GM23338 (cell line): ENCODE measurements at regions not wholly inside any gene's neighbourhood (a gene's known extent, or its start where the extent isn't known, plus 50 kb on each side); places are given as distances from the start of the nearest gene placed in this dataset.

Source experiments
- ATAC-seq: fragments of 200-7000 bp; cut with Tn5 transposase; 3 replicates; pipeline ENCODE4 v1.9.1; 2020
- DNase-seq: peaks from one replicate; pipeline ENCODE4 v3.0.0-alpha.2; 2015; ENCODE audit warnings: low spot score
- H2AFZ ChIP-seq: fragments of 200-600 bp; sonication (generic); 2 replicates; pipeline ENCODE4 v1.8.0; 2016; ENCODE audit warnings: antibody characterized with exemption, mild to moderate bottlenecking, moderate library complexity
- H3F3A ChIP-seq: fragments of 200-600 bp; sonication (generic); replicated peaks from 2 replicates; pipeline ENCODE4 v1.8.0; 2017; ENCODE audit warnings: antibody characterized with exemption, mixed run types, low read depth
- H3K27ac ChIP-seq: fragments of 200-600 bp; sonication (generic); 2 replicates; pipeline ENCODE4 v1.6.1; 2016; ENCODE audit warnings: low read depth
- H3K27me3 ChIP-seq: fragments of 200-600 bp; sonication (generic); 2 replicates; pipeline ENCODE4 v1.8.0; 2016; ENCODE audit warnings: mild to moderate bottlenecking, mixed run types, moderate library complexity; ENCODE audit not compliant: insufficient read depth
- H3K36me3 ChIP-seq: fragments of 200-600 bp; sonication (generic); 2 replicates; pipeline ENCODE4 v1.8.0; 2016; ENCODE audit warnings: mild to moderate bottlenecking; ENCODE audit not compliant: insufficient read depth
- H3K4me1 ChIP-seq: fragments of 200-600 bp; sonication (generic); 2 replicates; pipeline ENCODE4 v1.8.0; 2016; ENCODE audit warnings: mild to moderate bottlenecking, moderate library complexity; ENCODE audit not compliant: insufficient read depth
- H3K4me2 ChIP-seq: fragments of 200-600 bp; sonication (generic); 2 replicates; pipeline ENCODE4 v1.7.1; 2017; ENCODE audit warnings: mixed run types
- H3K4me3 ChIP-seq: fragments of 200-600 bp; sonication (generic); 2 replicates; pipeline ENCODE4 v1.6.1; 2016; ENCODE audit warnings: mixed run types
- H3K79me2 ChIP-seq: fragments of 200-600 bp; sonication (generic); replicated peaks from 2 replicates; pipeline ENCODE4 v1.8.0; 2017; ENCODE audit warnings: mild to moderate bottlenecking; ENCODE audit not compliant: insufficient read depth
- H3K9me2 ChIP-seq: fragments of 200-600 bp; sonication (generic); 2 replicates; pipeline ENCODE4 v1.8.0; 2017; ENCODE audit not compliant: insufficient read depth
- H4K20me1 ChIP-seq: fragments of 200-600 bp; sonication (generic); replicated peaks from 2 replicates; pipeline ENCODE4 v1.8.0; 2017; ENCODE audit warnings: mild to moderate bottlenecking; ENCODE audit not compliant: insufficient read depth
- H3K27ac Mint-ChIP-seq: 2 replicates; pipeline ENCODE4 v1.8.0; 2020; ENCODE audit warnings: inconsistent platforms, mild to moderate bottlenecking, moderate library complexity, mixed read lengths
- H3K27me3 Mint-ChIP-seq: 3 replicates; pipeline ENCODE4 v1.8.0; 2022; ENCODE audit warnings: low read depth, mild to moderate bottlenecking, moderate library complexity, mixed read lengths, inconsistent platforms; ENCODE audit not compliant: insufficient read depth, poor library complexity
- H3K36me3 Mint-ChIP-seq: 3 replicates; pipeline ENCODE4 v1.8.0; 2021; ENCODE audit warnings: low read depth, mild to moderate bottlenecking, inconsistent platforms, moderate library complexity, mixed read lengths
- H3K4me1 Mint-ChIP-seq: 3 replicates; pipeline ENCODE4 v1.8.0; 2020; ENCODE audit warnings: mild to moderate bottlenecking, inconsistent platforms, mixed read lengths
- H3K4me3 Mint-ChIP-seq: 3 replicates; pipeline ENCODE4 v1.8.0; 2021; ENCODE audit warnings: moderate library complexity, mild to moderate bottlenecking, inconsistent platforms, mixed read lengths
- H3K9me3 Mint-ChIP-seq: 3 replicates; pipeline ENCODE4 v1.8.0; 2020; ENCODE audit warnings: moderate library complexity, mild to moderate bottlenecking, inconsistent platforms, mixed read lengths
- CREB1 ChIP-seq: fragments of 250-450 bp; sonication (Bioruptor Pico); IDR thresholded peaks from 2 replicates; pipeline ENCODE4 v1.5.0; 2020; ENCODE audit warnings: low read depth, mild to moderate bottlenecking, moderate library complexity
- JUNB ChIP-seq: IDR thresholded peaks from one replicate; pipeline ENCODE4 v1.6.1; 2016; ENCODE audit warnings: antibody characterized with exemption; ENCODE audit not compliant: unreplicated experiment
- ZNF331 ChIP-seq: fragments of 250-450 bp; sonication (Bioruptor Pico); IDR thresholded peaks from 2 replicates; pipeline ENCODE4 v1.5.0; 2020; ENCODE audit warnings: low read depth, mild to moderate bottlenecking, moderate library complexity
- TF ChIP-seq, protein P1 (sequence below), 2 experiments: fragments of 200-600 bp in 1 of 2; sonication (generic) in 1 of 2; conservative IDR thresholded peaks; 2 replicates each; pipeline versions ENCODE4 v1.5.1 to v1.6.1; 2016 to 2017; ENCODE audit warnings: antibody characterized with exemption in 2 of 2, low read depth in 2 of 2, mild to moderate bottlenecking in 2 of 2, moderate library complexity in 1 of 2
- TF ChIP-seq, protein P2 (sequence below): IDR thresholded peaks from one replicate; pipeline ENCODE4 v1.6.1; 2018; ENCODE audit warnings: antibody characterized with exemption; ENCODE audit not compliant: unreplicated experiment

DNA sequence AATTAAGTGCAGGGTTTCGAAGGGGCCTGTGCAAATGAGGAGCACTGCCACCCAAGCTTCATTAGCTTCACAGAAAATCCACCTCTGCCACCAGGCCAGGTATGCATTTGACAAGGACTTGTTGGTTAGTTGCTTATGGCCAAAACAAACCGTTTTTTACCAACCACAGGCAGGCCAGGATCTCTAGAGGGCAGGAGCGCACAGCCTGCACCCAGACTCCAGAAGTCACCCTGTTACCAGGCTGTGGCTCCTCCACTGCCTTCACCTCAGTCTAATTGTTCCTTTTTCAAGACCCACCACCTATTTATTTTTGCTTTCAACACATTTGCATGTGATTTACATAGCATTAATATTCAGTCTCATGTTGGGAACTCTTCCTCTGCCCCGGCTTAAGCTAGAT, 78.3 kb upstream of the HSPA9 start:
- Histone ChIP-seq H3K4me3 (no peak overlapping the region), H3K27ac (no peak overlapping the region), H3F3A (no peaks in the 10 kb centered on the region), H3K9me2 (no peaks in the 10 kb centered on the region), H3K4me1 (peaks cover 15% of the 10 kb centered on the region), H2AFZ (no peak overlapping the region), H3K36me3 (no peaks in the 10 kb centered on the region), H3K79me2 (no peaks in the 10 kb centered on the region), H3K4me2 (no peak overlapping the region), H3K27me3 (no peaks in the 10 kb centered on the region), H4K20me1 (no peaks in the 10 kb centered on the region)
- no peak overlapping the region for H3K4me3 Mint-ChIP-seq
- DNase-seq (peak; percentile 46), ATAC-seq (peak; percentile 57)
- TF ChIP-seq, protein P1, sequence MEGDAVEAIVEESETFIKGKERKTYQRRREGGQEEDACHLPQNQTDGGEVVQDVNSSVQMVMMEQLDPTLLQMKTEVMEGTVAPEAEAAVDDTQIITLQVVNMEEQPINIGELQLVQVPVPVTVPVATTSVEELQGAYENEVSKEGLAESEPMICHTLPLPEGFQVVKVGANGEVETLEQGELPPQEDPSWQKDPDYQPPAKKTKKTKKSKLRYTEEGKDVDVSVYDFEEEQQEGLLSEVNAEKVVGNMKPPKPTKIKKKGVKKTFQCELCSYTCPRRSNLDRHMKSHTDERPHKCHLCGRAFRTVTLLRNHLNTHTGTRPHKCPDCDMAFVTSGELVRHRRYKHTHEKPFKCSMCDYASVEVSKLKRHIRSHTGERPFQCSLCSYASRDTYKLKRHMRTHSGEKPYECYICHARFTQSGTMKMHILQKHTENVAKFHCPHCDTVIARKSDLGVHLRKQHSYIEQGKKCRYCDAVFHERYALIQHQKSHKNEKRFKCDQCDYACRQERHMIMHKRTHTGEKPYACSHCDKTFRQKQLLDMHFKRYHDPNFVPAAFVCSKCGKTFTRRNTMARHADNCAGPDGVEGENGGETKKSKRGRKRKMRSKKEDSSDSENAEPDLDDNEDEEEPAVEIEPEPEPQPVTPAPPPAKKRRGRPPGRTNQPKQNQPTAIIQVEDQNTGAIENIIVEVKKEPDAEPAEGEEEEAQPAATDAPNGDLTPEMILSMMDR (conservative IDR thresholded peaks at IDR 0.05; ENCODE audit: low read depth in 2 of 2): peak; percentile 28 to 73; a peak in 3 of 4 replicates
- no peak for TF ChIP-seq ZNF331 (CRISPR knock-in tag)
- H3K27ac Mint-ChIP-seq: no peak overlapping the region
- H3K27me3 Mint-ChIP-seq: peaks cover 5% of the 10 kb centered on the region
- H3K9me3 Mint-ChIP-seq: no peaks in the 10 kb centered on the region
- no peaks in the 10 kb centered on the region; the same call in 2 of the 3 replicates for H3K36me3 Mint-ChIP-seq
- peaks cover 47% of the 10 kb centered on the region for H3K4me1 Mint-ChIP-seq

DNA sequence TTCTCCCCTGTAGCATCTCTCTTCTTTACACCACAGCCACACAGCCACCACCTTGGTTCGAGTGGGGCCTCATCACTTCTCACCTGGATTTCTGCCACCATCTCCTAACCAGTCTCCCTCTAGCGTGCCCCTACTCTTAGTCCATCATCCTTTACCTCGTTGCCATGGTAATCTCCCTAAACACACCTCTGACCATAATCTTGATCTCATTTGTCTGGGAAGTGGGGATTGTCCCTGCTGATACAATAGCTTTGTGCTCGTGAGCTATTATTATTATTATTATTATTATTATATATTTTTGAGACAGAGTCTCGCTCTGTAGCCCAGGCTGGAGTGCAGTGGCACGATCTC, 76.5 kb upstream of the HSPA9 start:
- no peaks in the 10 kb centered on the region for H3F3A ChIP-seq
- DNase-seq: peak; percentile 42
- Mint-ChIP-seq H3K4me3 (no peak overlapping the region; the same call in 2 of the 3 replicates), H3K36me3 (no peaks in the 10 kb centered on the region; the same call in 2 of the 3 replicates), H3K9me3 (no peaks in the 10 kb centered on the region), H3K27me3 (peaks cover 5% of the 10 kb centered on the region), H3K4me1 (peaks cover 52% of the 10 kb centered on the region), H3K27ac (no peak overlapping the region)
- peak overlapping the region; percentile 78; the same call in 1 of the 2 replicates for H2AFZ ChIP-seq
- no peaks in the 10 kb centered on the region for H3K36me3 ChIP-seq
- no peak overlapping the region; the same call in 1 of the 2 replicates for H3K4me2 ChIP-seq
- ATAC-seq: no peak
- H4K20me1 ChIP-seq: no peaks in the 10 kb centered on the region
- H3K79me2 ChIP-seq: no peaks in the 10 kb centered on the region
- no peaks in the 10 kb centered on the region for H3K9me2 ChIP-seq
- H3K4me1 ChIP-seq: peaks cover 20% of the 10 kb centered on the region
- no peak overlapping the region for H3K27ac ChIP-seq
- no peak overlapping the region for H3K4me3 ChIP-seq
- TF ChIP-seq JUNB: no peak
- no peak for TF ChIP-seq CREB1 (CRISPR knock-in tag)
- TF ChIP-seq, protein P1 (conservative IDR thresholded peaks at IDR 0.05; ENCODE audit: low read depth in 2 of 2): no peak
- TF ChIP-seq ZNF331 (CRISPR knock-in tag): no peak
- TF ChIP-seq, protein P2, sequence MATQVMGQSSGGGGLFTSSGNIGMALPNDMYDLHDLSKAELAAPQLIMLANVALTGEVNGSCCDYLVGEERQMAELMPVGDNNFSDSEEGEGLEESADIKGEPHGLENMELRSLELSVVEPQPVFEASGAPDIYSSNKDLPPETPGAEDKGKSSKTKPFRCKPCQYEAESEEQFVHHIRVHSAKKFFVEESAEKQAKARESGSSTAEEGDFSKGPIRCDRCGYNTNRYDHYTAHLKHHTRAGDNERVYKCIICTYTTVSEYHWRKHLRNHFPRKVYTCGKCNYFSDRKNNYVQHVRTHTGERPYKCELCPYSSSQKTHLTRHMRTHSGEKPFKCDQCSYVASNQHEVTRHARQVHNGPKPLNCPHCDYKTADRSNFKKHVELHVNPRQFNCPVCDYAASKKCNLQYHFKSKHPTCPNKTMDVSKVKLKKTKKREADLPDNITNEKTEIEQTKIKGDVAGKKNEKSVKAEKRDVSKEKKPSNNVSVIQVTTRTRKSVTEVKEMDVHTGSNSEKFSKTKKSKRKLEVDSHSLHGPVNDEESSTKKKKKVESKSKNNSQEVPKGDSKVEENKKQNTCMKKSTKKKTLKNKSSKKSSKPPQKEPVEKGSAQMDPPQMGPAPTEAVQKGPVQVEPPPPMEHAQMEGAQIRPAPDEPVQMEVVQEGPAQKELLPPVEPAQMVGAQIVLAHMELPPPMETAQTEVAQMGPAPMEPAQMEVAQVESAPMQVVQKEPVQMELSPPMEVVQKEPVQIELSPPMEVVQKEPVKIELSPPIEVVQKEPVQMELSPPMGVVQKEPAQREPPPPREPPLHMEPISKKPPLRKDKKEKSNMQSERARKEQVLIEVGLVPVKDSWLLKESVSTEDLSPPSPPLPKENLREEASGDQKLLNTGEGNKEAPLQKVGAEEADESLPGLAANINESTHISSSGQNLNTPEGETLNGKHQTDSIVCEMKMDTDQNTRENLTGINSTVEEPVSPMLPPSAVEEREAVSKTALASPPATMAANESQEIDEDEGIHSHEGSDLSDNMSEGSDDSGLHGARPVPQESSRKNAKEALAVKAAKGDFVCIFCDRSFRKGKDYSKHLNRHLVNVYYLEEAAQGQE: no peak
- no peaks in the 10 kb centered on the region for H3K27me3 ChIP-seq
